ENCODE measurements at regions not wholly inside any gene's neighbourhood (a gene's known extent, or its start where the extent isn't known, plus 50 kb on each side); places are given as distances from the start of the nearest gene placed in this dataset.

DNA sequence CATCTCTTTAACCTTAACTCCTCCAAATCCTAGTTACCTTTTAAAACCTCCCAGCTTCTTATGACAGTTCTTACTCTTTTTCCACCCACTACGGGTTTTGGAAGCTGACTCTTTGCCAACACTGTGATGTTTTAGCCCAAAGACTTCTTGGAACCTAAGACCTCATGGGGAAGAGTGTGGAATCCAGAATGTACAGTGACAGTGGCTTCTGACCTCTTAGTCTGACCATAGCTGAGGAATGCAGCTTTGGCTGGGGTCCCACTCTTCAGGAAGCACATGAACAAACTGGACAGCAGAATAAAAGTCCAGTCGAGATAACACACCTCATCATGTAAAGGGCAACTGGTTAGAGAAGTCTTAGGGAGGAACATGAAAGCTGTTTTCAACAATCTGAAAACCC, 161.1 kb upstream of the PKDCC start:
- TF ChIP-seq, protein P1, sequence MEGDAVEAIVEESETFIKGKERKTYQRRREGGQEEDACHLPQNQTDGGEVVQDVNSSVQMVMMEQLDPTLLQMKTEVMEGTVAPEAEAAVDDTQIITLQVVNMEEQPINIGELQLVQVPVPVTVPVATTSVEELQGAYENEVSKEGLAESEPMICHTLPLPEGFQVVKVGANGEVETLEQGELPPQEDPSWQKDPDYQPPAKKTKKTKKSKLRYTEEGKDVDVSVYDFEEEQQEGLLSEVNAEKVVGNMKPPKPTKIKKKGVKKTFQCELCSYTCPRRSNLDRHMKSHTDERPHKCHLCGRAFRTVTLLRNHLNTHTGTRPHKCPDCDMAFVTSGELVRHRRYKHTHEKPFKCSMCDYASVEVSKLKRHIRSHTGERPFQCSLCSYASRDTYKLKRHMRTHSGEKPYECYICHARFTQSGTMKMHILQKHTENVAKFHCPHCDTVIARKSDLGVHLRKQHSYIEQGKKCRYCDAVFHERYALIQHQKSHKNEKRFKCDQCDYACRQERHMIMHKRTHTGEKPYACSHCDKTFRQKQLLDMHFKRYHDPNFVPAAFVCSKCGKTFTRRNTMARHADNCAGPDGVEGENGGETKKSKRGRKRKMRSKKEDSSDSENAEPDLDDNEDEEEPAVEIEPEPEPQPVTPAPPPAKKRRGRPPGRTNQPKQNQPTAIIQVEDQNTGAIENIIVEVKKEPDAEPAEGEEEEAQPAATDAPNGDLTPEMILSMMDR (conservative IDR thresholded peaks at IDR 0.05 in 1 of 2, IDR thresholded peaks at IDR 0.05 in 1 of 2; ENCODE audit: extremely low read depth in 1 of 2, insufficient read depth in 1 of 2, low read depth in 1 of 2, low read length in 2 of 2) = no peak
- no peak for TF ChIP-seq EZH2 (IDR thresholded peaks at IDR 0.05; ENCODE audit: borderline replicate concordance, low read length)

Data from mammary epithelial cell (primary cell).